NB4 (cell line): ENCODE measurements at regions not wholly inside any gene's neighbourhood (a gene's known extent, or its start where the extent isn't known, plus 50 kb on each side); places are given as distances from the start of the nearest gene placed in this dataset.

Experiments used
- POLR2A ChIP-seq: IDR thresholded peaks from 2 replicates; pipeline ENCODE4 v1.6.1; 2011; ENCODE audit warnings: mild to moderate bottlenecking; ENCODE audit not compliant: insufficient read length; ENCODE audit errors: extremely low read depth
- TF ChIP-seq, protein P1 (sequence below): IDR thresholded peaks from one replicate; pipeline ENCODE4 v1.5.1; 2012; ENCODE audit warnings: low read depth, low read length
- TF ChIP-seq, protein P2 (sequence below): IDR thresholded peaks from 2 replicates; pipeline ENCODE4 v1.6.1; 2011; ENCODE audit warnings: low read depth, low read length

DNA sequence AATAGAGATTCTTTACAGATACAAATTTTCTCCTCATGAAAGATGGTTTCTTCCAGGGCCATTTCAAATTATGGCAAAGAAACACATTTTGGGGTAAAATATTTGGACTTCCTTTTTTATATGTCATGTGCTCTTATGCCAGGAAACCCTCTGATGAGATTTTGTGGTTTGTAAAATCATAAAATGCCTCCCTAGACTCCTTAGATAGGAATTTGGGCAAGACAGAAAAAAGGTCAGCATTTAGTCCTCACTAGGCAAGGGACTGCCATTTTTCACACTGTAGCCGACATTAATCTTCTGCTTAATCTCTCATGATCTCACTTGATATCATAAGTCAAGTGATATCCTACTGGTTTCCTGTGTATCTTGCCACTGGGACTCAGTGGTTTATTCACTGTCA lies 286.4 kb downstream of the ARHGAP12 start:
- TF ChIP-seq, protein P1, sequence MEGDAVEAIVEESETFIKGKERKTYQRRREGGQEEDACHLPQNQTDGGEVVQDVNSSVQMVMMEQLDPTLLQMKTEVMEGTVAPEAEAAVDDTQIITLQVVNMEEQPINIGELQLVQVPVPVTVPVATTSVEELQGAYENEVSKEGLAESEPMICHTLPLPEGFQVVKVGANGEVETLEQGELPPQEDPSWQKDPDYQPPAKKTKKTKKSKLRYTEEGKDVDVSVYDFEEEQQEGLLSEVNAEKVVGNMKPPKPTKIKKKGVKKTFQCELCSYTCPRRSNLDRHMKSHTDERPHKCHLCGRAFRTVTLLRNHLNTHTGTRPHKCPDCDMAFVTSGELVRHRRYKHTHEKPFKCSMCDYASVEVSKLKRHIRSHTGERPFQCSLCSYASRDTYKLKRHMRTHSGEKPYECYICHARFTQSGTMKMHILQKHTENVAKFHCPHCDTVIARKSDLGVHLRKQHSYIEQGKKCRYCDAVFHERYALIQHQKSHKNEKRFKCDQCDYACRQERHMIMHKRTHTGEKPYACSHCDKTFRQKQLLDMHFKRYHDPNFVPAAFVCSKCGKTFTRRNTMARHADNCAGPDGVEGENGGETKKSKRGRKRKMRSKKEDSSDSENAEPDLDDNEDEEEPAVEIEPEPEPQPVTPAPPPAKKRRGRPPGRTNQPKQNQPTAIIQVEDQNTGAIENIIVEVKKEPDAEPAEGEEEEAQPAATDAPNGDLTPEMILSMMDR: no peak
- no peak for TF ChIP-seq POLR2A
- TF ChIP-seq, protein P2, sequence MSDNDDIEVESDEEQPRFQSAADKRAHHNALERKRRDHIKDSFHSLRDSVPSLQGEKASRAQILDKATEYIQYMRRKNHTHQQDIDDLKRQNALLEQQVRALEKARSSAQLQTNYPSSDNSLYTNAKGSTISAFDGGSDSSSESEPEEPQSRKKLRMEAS: no peak
